Endothelial cell (in vitro differentiated cells): ENCODE measurements at regions not wholly inside any gene's neighbourhood (a gene's known extent, or its start where the extent isn't known, plus 50 kb on each side); places are given as distances from the start of the nearest gene placed in this dataset.
"Not testable (repeated sequence)": the region's sequence is repeated elsewhere in the genome, so short reads cannot be mapped to it uniquely, and the experiment has no call there.

Experiments used
- DNase-seq: peaks from one replicate; pipeline ENCODE4 v3.0.0; 2021; ENCODE audit warnings: low spot score
- H3K27ac Mint-ChIP-seq: one replicate; pipeline ENCODE4 v1.8.0; 2021; ENCODE audit warnings: mixed read lengths, inconsistent platforms; ENCODE audit not compliant: unreplicated experiment
- H3K27me3 Mint-ChIP-seq: one replicate; pipeline ENCODE4 v1.8.0; 2021; ENCODE audit warnings: mild to moderate bottlenecking, moderate library complexity, mixed read lengths, inconsistent platforms; ENCODE audit not compliant: unreplicated experiment
- H3K36me3 Mint-ChIP-seq: one replicate; pipeline ENCODE4 v1.8.0; 2021; ENCODE audit warnings: mild to moderate bottlenecking, low read depth, mixed read lengths, inconsistent platforms; ENCODE audit not compliant: unreplicated experiment
- H3K4me1 Mint-ChIP-seq: one replicate; pipeline ENCODE4 v1.8.0; 2021; ENCODE audit warnings: mild to moderate bottlenecking, mixed read lengths, inconsistent platforms; ENCODE audit not compliant: unreplicated experiment
- H3K4me3 Mint-ChIP-seq: one replicate; pipeline ENCODE4 v1.8.0; 2021; ENCODE audit warnings: mild to moderate bottlenecking, mixed read lengths, inconsistent platforms; ENCODE audit not compliant: unreplicated experiment
- H3K9me3 Mint-ChIP-seq: one replicate; pipeline ENCODE4 v1.8.0; 2021; ENCODE audit warnings: mixed read lengths, inconsistent platforms; ENCODE audit not compliant: unreplicated experiment
- TF ChIP-seq, protein P1 (sequence below): fragments of 200-600 bp; sonication (generic); IDR thresholded peaks from one replicate; pipeline ENCODE4 v1.5.0; 2021; ENCODE audit warnings: antibody characterized with exemption; ENCODE audit not compliant: unreplicated experiment

DNA sequence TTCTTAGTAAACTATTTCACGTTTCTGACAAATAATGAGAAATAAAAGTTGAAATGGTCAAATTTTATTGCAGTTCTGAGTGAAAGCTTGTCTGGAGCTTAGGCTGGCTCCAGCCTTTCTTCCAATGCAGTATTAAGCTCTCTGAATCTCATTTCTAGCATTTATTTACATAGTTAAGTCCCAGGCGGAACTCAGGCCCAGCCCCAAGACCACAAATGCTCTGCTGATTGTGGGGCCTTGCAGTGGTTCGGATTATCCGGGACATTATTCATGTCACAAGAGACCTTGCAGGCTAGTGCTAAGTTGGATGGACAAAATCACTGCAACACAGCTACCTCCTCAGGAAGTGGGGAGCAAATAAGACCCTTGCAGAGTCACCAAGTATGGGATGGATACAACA is 2009.3 kb upstream of the CELF4 start:
- H3K9me3 Mint-ChIP-seq, result no peaks in the 10 kb centered on the region
- H3K27me3 Mint-ChIP-seq, result no peaks in the 10 kb centered on the region
- H3K4me1 Mint-ChIP-seq, result peaks cover 10% of the 10 kb centered on the region
- no peak overlapping the region for H3K4me3 Mint-ChIP-seq
- DNase-seq, result no peak
- H3K27ac Mint-ChIP-seq, result no peak overlapping the region
- TF ChIP-seq, protein P1, sequence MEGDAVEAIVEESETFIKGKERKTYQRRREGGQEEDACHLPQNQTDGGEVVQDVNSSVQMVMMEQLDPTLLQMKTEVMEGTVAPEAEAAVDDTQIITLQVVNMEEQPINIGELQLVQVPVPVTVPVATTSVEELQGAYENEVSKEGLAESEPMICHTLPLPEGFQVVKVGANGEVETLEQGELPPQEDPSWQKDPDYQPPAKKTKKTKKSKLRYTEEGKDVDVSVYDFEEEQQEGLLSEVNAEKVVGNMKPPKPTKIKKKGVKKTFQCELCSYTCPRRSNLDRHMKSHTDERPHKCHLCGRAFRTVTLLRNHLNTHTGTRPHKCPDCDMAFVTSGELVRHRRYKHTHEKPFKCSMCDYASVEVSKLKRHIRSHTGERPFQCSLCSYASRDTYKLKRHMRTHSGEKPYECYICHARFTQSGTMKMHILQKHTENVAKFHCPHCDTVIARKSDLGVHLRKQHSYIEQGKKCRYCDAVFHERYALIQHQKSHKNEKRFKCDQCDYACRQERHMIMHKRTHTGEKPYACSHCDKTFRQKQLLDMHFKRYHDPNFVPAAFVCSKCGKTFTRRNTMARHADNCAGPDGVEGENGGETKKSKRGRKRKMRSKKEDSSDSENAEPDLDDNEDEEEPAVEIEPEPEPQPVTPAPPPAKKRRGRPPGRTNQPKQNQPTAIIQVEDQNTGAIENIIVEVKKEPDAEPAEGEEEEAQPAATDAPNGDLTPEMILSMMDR, result no peak
- no peaks in the 10 kb centered on the region for H3K36me3 Mint-ChIP-seq

DNA sequence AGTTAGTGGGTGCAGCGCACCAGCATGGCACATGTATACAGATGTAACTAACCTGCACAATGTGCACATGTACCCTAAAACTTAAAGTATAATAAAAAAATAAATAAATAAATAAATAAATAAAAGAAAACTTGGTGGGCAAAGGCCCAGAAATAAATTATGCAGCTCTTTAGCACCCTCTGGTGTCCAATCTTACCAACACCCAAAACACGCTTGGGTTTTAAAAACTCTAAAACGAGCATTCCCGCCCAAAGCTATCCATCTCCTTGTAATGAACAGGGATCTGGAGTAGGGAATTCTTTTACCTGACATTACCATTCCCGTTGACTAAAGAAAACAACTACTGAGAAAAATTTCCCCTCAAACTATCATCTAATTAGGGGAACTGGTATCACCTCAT is 2005.9 kb upstream of the CELF4 start:
- H3K4me3 Mint-ChIP-seq, result no peak overlapping the region
- H3K9me3 Mint-ChIP-seq, result no peaks in the 10 kb centered on the region
- no peak overlapping the region for H3K27ac Mint-ChIP-seq
- no peaks in the 10 kb centered on the region for H3K36me3 Mint-ChIP-seq
- peaks cover 10% of the 10 kb centered on the region for H3K4me1 Mint-ChIP-seq
- TF ChIP-seq, protein P1, result peak; percentile 69
- peak; percentile 45 for DNase-seq
- H3K27me3 Mint-ChIP-seq, result no peaks in the 10 kb centered on the region

DNA sequence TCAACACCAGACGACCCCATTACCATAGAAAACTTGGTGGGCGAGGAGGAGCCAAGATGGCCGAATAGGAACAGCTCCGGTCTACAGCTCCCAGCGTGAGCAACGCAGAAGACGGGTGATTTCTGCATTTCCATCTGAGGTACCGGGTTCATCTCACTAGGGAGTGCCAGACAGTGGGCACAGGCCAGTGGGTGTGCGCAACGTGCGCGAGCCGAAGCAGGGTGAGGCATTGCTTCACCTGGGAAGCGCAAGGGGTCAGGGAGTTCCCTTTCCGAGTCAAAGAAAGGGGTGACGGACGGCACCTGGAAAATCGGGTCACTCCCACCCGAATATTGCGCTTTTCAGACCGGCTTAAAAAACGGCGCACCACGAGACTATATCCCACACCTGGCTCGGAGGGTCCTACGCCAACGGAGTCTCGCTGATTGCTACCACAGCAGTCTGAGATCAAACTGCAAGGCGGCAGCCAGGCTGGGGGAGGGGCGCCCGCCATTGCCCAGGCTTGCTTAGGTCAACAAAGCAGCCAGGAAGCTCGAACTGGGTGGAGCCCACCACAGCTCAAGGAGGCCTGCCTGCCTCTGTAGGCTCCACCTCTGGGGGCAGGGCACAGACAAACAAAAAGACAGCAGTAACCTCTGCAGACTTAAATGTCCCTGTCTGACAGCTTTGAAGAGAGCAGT is 2000.1 kb upstream of the CELF4 start:
- H3K36me3 Mint-ChIP-seq, H3K9me3 Mint-ChIP-seq, H3K27ac Mint-ChIP-seq, DNase-seq, H3K27me3 Mint-ChIP-seq, H3K4me3 Mint-ChIP-seq, H3K4me1 Mint-ChIP-seq: not testable (repeated sequence)

DNA sequence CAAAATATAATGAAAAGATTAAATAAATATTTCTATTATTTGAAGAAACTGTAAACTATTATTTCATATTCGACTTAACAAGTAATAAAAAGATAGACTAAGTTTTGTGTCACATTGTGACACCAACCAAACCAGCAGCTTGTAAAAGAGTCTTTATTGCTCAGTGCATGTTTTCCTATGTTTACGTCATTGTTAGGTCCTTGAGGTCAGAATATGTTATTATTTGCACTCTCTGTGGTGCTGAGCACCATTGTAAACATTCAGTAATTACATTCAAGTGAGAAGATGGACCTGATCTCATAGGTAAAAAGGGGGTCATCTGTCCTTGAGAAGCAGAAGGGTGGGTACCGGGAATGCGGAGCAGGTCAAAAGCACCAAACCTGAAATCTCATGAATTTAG is 1999.1 kb upstream of the CELF4 start:
- no peaks in the 10 kb centered on the region for H3K36me3 Mint-ChIP-seq
- no peaks in the 10 kb centered on the region for H3K27me3 Mint-ChIP-seq
- H3K27ac Mint-ChIP-seq, result no peak overlapping the region
- H3K4me1 Mint-ChIP-seq, result peaks cover 2% of the 10 kb centered on the region
- H3K9me3 Mint-ChIP-seq, result no peaks in the 10 kb centered on the region
- no peak overlapping the region for H3K4me3 Mint-ChIP-seq
- no peak for DNase-seq
- TF ChIP-seq, protein P1, result no peak

DNA sequence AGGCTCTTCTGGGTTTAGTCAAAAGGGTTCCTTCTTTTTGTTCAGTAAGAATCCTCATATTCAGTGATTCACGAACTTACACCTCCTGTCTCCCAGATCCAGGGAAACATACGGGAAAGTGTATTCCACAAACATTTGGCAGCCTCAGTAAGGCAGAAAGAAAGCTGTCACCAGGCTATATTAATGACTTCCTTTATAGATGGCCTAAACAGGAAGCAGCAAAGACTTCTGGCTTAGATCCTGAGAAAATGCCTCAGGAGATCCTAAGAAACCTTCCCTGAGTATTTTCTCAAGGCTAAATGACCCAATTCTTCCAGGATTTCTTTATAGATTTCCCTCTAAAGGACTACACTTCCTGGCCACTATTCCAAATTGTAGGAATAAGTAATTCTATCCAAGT is 1995.5 kb upstream of the CELF4 start:
- no peak for DNase-seq
- TF ChIP-seq, protein P1, result no peak
- Mint-ChIP-seq H3K27ac (no peak overlapping the region), H3K9me3 (no peaks in the 10 kb centered on the region), H3K36me3 (no peaks in the 10 kb centered on the region), H3K4me3 (no peak overlapping the region), H3K27me3 (no peaks in the 10 kb centered on the region), H3K4me1 (peaks cover 2% of the 10 kb centered on the region)
